ENCODE measurements at regions not wholly inside any gene's neighbourhood (a gene's known extent, or its start where the extent isn't known, plus 50 kb on each side); places are given as distances from the start of the nearest gene placed in this dataset.

- TF ChIP-seq, protein P1, sequence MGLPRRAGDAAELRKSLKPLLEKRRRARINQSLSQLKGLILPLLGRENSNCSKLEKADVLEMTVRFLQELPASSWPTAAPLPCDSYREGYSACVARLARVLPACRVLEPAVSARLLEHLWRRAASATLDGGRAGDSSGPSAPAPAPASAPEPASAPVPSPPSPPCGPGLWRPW (IDR thresholded peaks at IDR 0.05) = no peak
These were observed 321.5 kb upstream of the IGF1R start (continued) for GRCh38 chr15:98326804-98327203.

DNA sequence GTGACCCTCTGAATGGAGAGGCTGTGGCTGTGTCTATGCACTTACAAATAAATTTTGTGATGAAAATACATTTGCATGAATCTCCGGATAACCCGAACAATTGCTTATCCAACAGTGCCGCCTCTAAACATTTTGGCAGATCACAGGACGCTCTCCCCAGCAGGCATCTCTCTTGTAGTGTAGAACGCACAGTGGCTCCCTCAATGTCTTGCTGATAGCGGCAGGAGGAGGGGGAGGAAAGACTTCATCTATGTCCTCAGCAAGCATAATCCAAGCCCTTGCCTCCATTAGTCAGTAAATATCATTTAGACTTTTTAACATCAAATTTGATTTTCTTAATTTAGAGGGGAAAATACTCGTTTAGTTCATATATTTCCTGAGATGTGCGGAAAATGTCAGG lies 318.1 kb upstream of the IGF1R start:
- CTCF ChIA-PET = interaction anchor here (1.2 kb wide), 1 partner anchor 29 kb away, joined by 3 read pairs; no protein-coding TSS in a partner anchor
- DNase-seq (ENCODE audit: low read depth in 1 of 2, low spot score in 1 of 2) (no peak), ATAC-seq (no peak), FAIRE-seq (no peak)
- Histone ChIP-seq H3K9me3 (peaks cover 2% of the 10 kb centered on the region; the same call in 1 of the 3 replicates), H3K4me3 (no peak overlapping the region), H3K27ac (no peak overlapping the region), H3K4me2 (no peak overlapping the region), H3K4me1 (no peaks in the 10 kb centered on the region)
- POLR2A ChIA-PET = no interaction called here
- no peak for TF ChIP-seq EHF (CRISPR knock-in tag; IDR thresholded peaks at IDR 0.05)
- TF ChIP-seq GATA3 (IDR thresholded peaks at IDR 0.05; ENCODE audit: borderline replicate concordance) = no peak
- no peak for TF ChIP-seq FOSB (CRISPR knock-in tag; IDR thresholded peaks at IDR 0.05)
- TF ChIP-seq, protein P2, sequence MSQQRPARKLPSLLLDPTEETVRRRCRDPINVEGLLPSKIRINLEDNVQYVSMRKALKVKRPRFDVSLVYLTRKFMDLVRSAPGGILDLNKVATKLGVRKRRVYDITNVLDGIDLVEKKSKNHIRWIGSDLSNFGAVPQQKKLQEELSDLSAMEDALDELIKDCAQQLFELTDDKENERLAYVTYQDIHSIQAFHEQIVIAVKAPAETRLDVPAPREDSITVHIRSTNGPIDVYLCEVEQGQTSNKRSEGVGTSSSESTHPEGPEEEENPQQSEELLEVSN (IDR thresholded peaks at IDR 0.05; ENCODE audit: borderline replicate concordance, low read depth) = no peak
- TF ChIP-seq PHF8 (IDR thresholded peaks at IDR 0.05; ENCODE audit: borderline replicate concordance, low read depth) = no peak
- TF ChIP-seq, protein P3, sequence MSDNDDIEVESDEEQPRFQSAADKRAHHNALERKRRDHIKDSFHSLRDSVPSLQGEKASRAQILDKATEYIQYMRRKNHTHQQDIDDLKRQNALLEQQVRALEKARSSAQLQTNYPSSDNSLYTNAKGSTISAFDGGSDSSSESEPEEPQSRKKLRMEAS (IDR thresholded peaks at IDR 0.05) = no peak
- TF ChIP-seq JUN (IDR thresholded peaks at IDR 0.05) = no peak
- no peak for TF ChIP-seq FOXS1 (CRISPR knock-in tag; IDR thresholded peaks at IDR 0.05)
- no peak for TF ChIP-seq NR3C1 (IDR thresholded peaks at IDR 0.05)
- TF ChIP-seq CEBPB (IDR thresholded peaks at IDR 0.05) = no peak
- no peak for TF ChIP-seq RNF2 (IDR thresholded peaks at IDR 0.05; ENCODE audit: borderline replicate concordance, low read depth)
- no peak for TF ChIP-seq POLR2A (IDR thresholded peaks at IDR 0.05; ENCODE audit: low read length)
- TF ChIP-seq MAZ (IDR thresholded peaks at IDR 0.05; ENCODE audit: borderline replicate concordance, low read depth, low read length) = no peak
- no peak for TF ChIP-seq ZC3H11A (IDR thresholded peaks at IDR 0.05)
- TF ChIP-seq SREBF2 (IDR thresholded peaks at IDR 0.05) = no peak
- WGBS (ENCODE audit: missing lambda C conversion rate) = 33% methylated on average over 8 of the region's 8 CpGs

- H3K27ac ChIP-seq = no peak overlapping the region
- DNase-seq (ENCODE audit: low read depth in 1 of 2, low spot score in 1 of 2) = no peak
- H3K9me3 ChIP-seq = no peaks in the 10 kb centered on the region
- no peak overlapping the region for H3K4me2 ChIP-seq
- ChIA-PET CTCF (interaction anchor here (0.8 to 3.0 kb wide), 5 partner anchors 9 to 98 kb away, joined by 3 to 11 read pairs (median 3); no protein-coding TSS in a partner anchor), POLR2A (no interaction called here)
- H3K4me3 ChIP-seq = no peak overlapping the region
- WGBS (ENCODE audit: missing lambda C conversion rate) = 2% methylated on average over 10 of the region's 10 CpGs
- ATAC-seq = no peak
- TF ChIP-seq CBX2 (IDR thresholded peaks at IDR 0.05; ENCODE audit: borderline replicate concordance, low read depth) (no peak), REST (IDR thresholded peaks at IDR 0.05) (no peak), TP53 (CRISPR knock-in tag; IDR thresholded peaks at IDR 0.05) (no peak), KDM1A (IDR thresholded peaks at IDR 0.05; ENCODE audit: low read depth) (no peak), NR3C1 (IDR thresholded peaks at IDR 0.05) (no peak), HEYL (CRISPR knock-in tag; IDR thresholded peaks at IDR 0.05) (no peak)
- TF ChIP-seq, protein P1 (IDR thresholded peaks at IDR 0.05) = no peak
- no peaks in the 10 kb centered on the region for H3K4me1 ChIP-seq
- no peak for FAIRE-seq
These were observed 317.5 kb upstream of the IGF1R start for GRCh38 chr15:98330692-98331435.

All from A549 (cell line).